ENCODE measurements at regions not wholly inside any gene's neighbourhood (a gene's known extent, or its start where the extent isn't known, plus 50 kb on each side); places are given as distances from the start of the nearest gene placed in this dataset.

GRCh38 chr22:48855013-48855412 lies 972.7 kb downstream of the BRD1 start:
- DNase-seq (ENCODE audit: low read depth) = no peak

GRCh38 chr22:48853627-48854240 lies 973.9 kb downstream of the BRD1 start:
- no peak for DNase-seq (ENCODE audit: low read depth)

GRCh38 chr22:48851933-48852549 lies 975.6 kb downstream of the BRD1 start:
- DNase-seq (ENCODE audit: low read depth) = no peak

DNA sequence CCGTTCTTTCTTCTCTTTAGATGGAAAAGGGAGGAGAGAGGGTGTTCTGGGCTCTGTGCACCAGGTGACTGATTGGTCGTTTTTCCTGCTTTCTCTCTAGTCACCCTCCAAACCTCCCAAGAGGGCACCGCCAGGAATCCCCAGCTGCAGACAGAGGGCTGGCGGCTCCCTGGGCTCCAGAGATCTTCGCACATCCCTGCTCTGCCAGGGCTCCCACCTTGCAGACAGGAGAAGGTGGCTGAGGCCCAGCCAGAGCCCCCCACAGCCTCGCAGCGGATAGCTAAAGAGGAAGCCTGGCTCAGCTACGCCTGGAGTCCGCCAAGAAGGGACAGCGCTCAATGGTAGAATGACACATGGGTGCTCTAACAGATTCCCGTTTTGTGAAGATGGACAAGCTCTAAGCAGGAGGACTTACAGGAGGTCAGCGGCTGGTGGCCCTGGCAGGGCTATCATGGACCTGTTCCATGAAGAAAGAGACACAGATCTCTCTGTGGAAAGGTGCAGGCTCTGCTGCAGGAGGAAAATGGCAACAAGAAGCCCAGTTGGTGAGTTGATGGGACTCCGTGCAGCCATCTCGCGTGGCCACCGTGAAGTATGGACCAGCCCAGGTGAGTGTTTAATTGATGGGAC lies 976.9 kb downstream of the BRD1 start:
- DNase-seq (ENCODE audit: low read depth) = no peak

DNA sequence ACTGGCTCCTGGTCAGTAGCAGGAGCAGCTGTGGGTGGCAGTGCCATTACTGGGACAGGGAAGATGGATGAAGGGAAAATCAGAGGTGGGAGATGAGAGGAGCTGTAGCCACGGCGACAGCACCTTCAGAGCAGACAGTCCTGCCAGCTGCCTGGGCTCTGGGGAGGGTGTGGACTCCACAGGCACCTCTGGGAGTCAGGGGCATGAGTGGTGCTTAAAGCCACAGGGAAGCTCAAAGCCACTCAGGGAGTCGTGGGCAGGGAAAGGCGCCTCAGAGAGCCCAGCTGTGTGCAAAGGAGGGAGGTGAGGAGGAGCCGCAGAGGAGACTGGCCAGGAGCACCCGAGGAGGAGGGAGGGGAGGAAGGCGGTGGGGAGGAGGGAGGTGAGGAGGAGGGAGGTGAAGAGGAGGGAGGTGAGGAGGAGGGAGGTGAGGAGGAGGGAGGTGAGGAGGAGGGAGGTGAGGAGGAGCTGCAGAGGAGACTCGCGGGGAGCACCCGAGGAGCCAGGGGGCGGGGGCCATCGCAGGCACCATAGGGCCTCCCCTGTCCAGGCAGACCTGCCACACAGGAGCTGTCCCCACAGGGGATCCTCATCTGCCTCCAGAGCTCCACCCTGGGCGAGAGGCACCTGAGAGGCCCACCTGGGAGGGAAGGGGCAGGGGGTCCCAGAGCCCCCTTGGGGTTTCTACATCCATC lies 977.6 kb downstream of the BRD1 start:
- no peak for DNase-seq (ENCODE audit: low read depth)

GRCh38 chr22:48849219-48849912 lies 978.3 kb downstream of the BRD1 start:
- no peak for DNase-seq (ENCODE audit: low read depth)

GRCh38 chr22:48846200-48846599 lies 981.5 kb downstream of the BRD1 start:
- no peak for DNase-seq (ENCODE audit: low read depth)

DNA sequence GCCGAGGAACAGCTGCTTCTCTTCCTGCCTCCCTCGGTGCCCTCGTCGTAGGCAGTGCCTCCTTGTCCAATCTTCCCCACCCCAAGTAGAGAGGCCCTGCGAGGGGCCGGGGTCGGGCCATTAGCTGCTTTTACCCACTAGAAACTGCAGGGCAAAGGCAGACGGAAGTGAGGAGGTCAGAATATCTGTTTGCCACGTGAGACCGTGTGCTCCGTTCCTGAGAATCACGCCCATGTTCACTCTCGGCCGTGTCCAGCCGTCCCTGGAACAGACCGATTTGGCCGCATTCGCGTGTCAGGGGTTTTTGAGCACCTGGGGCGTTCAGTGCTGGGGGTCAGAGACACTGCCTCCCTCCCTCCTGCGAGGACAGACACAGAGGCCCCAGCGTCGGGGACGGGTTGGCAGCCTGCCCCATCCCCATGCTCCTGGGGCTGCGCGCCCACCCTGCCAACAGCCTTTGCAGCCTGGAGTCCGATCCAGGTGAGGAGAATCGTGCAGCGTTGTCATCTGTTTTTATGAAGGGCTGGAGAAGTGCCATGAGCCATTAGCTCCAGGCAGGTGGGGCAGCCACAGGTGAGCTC lies 982.2 kb downstream of the BRD1 start:
- no peak for DNase-seq (ENCODE audit: low read depth)

DNA sequence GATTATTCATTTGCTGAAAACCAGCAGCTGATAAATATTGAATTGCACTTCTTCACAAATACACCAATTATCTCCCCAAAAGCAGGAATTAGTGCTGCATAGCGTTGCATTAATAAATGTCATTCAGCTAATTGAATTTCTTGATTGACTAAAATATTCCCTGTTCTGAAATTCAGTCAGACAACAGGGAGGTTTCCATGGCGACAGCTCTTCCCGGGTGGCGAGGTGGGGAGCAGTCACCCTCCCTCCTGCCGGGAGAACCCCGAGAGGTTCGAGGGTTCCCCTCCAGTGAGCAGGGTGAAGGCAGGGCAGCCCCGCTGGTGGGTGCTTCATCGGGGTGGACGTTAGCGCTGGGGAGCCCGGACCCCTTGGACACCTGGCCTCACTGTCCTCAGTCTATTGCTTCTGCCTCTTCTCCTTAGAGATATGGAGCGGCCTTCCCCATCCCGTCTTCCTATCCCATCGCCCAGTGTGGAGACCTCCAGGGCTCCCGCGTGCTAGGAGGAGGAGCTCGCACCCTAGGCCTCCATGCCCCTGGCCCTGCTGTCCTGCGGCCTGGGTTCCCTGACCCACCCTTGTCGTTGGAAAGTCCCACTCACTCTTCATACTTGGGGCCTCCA lies 983.5 kb downstream of the BRD1 start:
- no peak for DNase-seq (ENCODE audit: low read depth)

- DNase-seq (ENCODE audit: low read depth) = no peak
These were observed 984.0 kb downstream of the BRD1 start for GRCh38 chr22:48843640-48844039.

DNA sequence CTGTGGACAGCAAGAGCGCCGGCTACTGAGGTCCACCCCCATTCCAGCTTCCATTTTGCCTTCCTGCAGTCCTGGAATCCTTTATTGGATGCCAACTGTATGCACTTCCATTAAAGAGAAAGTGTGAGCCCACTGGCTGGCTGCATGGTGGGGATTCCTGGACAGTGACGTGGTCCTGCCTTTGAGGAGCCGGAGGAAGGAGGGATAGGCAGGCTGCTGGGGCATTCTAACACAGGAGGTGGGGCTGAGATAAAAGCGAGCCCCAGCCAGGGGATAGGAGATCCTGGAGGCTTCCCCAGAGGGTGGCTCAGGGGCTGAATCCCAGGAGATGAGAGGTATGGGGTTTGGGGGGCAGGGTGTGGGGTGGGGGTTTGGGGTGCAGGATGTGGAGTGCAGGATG lies 984.7 kb downstream of the BRD1 start:
- DNase-seq (ENCODE audit: low read depth) = no peak

DNA sequence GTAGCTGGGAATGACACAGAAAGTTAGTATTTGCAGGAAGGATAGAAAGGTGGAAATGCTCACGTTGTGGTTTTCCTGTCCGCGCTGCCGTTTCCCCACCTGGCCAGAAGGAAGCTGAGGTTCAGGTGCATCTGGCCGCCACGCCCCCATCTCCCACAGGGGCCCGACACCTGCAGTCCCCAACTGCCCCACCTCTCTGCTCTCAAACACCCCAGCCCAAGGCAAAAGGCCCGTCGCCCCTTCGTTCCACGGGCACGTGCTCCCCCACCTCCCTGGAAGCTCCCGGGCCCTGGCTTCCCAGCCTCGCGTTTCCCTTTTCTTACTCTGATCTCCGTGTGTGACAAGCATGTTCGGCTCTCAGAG lies 985.1 kb downstream of the BRD1 start:
- no peak for DNase-seq (ENCODE audit: low read depth)

GRCh38 chr22:48841881-48842582 lies 985.6 kb downstream of the BRD1 start:
- DNase-seq (ENCODE audit: low read depth) = no peak

DNA sequence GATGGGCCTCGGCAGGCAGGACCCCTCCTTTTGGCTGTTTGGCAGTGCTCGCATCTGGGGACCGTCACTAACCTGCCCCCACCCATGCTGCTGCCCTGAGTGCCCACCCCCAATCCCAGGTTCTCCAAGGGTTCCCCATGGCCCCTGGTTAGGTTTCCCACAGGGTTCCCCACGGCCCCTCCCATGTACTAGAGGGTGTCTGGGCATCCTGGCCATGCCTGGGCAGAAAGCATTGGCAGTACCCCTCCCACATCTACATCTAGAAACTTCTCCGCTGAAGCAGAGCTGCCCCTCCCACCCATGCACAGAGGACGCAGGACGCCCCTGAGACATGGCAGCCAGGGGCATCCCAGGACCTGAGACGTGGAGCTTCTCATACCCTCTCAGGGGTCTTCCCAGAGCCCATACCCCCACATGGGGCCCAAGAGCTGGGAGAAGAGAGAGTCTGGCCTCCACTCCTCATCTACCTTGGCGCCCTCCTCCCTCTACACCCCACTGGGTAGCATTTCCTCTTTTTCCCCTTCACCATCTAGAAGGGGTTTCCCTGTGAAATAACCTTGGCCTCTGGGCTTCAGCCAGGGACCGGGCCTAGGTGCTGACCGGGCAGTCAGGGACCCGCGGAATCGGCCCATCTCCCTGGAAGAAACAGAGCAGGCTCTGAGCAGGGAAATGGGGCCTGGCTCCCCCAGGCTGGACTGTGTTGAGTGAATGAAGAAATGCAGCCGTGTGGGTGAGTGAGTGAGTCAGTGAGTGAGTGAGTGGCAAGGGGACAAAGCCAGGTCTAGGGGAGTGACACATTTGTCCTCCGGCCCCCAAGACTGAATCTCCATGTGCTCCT lies 987.3 kb downstream of the BRD1 start:
- DNase-seq (ENCODE audit: low read depth) = no peak

- no peak for DNase-seq (ENCODE audit: low read depth)
These were observed 988.6 kb downstream of the BRD1 start for GRCh38 chr22:48838846-48839730.

GRCh38 chr22:48838376-48838775 lies 989.3 kb downstream of the BRD1 start:
- no peak for DNase-seq (ENCODE audit: low read depth)

GRCh38 chr22:48837341-48837935 lies 990.2 kb downstream of the BRD1 start:
- no peak for DNase-seq (ENCODE audit: low read depth)

- DNase-seq (ENCODE audit: low read depth) = no peak
These were observed 990.9 kb downstream of the BRD1 start for GRCh38 chr22:48836673-48837340.

All from non-pigmented ciliary epithelial cell (primary cell).